Hepatocyte (in vitro differentiated cells): ENCODE measurements at regions not wholly inside any gene's neighbourhood (a gene's known extent, or its start where the extent isn't known, plus 50 kb on each side); places are given as distances from the start of the nearest gene placed in this dataset.

Source experiments
- DNase-seq: peaks from one replicate; pipeline ENCODE4 v3.0.0-alpha.2; 2016; ENCODE audit warnings: low spot score
- H2AFZ ChIP-seq: fragments of 200-600 bp; sonication (generic); 2 replicates; pipeline ENCODE4 v1.6.0; 2016; ENCODE audit warnings: antibody characterized with exemption, mild to moderate bottlenecking
- H3K27ac ChIP-seq: fragments of 200-600 bp; sonication (generic); 2 replicates; pipeline ENCODE4 v1.5.1; 2016; ENCODE audit warnings: mild to moderate bottlenecking
- H3K27me3 ChIP-seq: fragments of 200-600 bp; sonication (generic); 2 replicates; pipeline ENCODE4 v1.6.1; 2016
- H3K36me3 ChIP-seq: fragments of 200-600 bp; sonication (generic); replicated peaks from 2 replicates; pipeline ENCODE4 v1.5.1; 2016; ENCODE audit warnings: low read depth; ENCODE audit not compliant: insufficient read depth
- H3K4me1 ChIP-seq: fragments of 200-600 bp; sonication (generic); 2 replicates; pipeline ENCODE4 v1.5.1; 2016; ENCODE audit warnings: mild to moderate bottlenecking, moderate library complexity; ENCODE audit not compliant: insufficient read depth
- H3K4me2 ChIP-seq: fragments of 200-600 bp; sonication (generic); 2 replicates; pipeline ENCODE4 v1.6.0; 2016
- H3K4me3 ChIP-seq: fragments of 200-600 bp; sonication (generic); 2 replicates; pipeline ENCODE4 v1.5.1; 2016; ENCODE audit warnings: mild to moderate bottlenecking
- H3K79me2 ChIP-seq: fragments of 200-600 bp; sonication (generic); 2 replicates; pipeline ENCODE4 v1.6.0; 2017; ENCODE audit warnings: mild to moderate bottlenecking
- H3K9me2 ChIP-seq: fragments of 200-600 bp; sonication (generic); replicated peaks from 2 replicates; pipeline ENCODE4 v1.6.0; 2017; ENCODE audit warnings: mild to moderate bottlenecking; ENCODE audit not compliant: insufficient read depth
- H3K9me3 ChIP-seq: fragments of 200-600 bp; sonication (generic); 2 replicates; pipeline ENCODE4 v1.5.1; 2016; ENCODE audit warnings: low read depth, mild to moderate bottlenecking
- H4K20me1 ChIP-seq: fragments of 200-600 bp; sonication (generic); 2 replicates; pipeline ENCODE4 v1.6.0; 2016; ENCODE audit warnings: mild to moderate bottlenecking; ENCODE audit not compliant: insufficient read depth, poor library complexity, severe bottlenecking
- EZH2 ChIP-seq: fragments of 200-600 bp; sonication (generic); IDR thresholded peaks from 2 replicates; pipeline ENCODE4 v1.6.1; 2016; ENCODE audit warnings: antibody characterized with exemption, mild to moderate bottlenecking, borderline replicate concordance
- EZH2phosphoT487 ChIP-seq: fragments of 200-600 bp; sonication (generic); IDR thresholded peaks from one replicate; pipeline ENCODE4 v1.6.1; 2018; ENCODE audit warnings: antibody characterized with exemption, mild to moderate bottlenecking, low read depth, moderate library complexity; ENCODE audit not compliant: unreplicated experiment, severe bottlenecking
- WGBS: methylation state at CpG from one replicate; pipeline ENCODE4 v1.1.6; 2016; ENCODE audit warnings: low lambda C conversion rate; ENCODE audit errors: missing lambda C conversion rate; 5-methylcytosine and 5-hydroxymethylcytosine counted together
- TF ChIP-seq, protein P1 (sequence below): fragments of 200-600 bp; sonication (generic); IDR thresholded peaks from 2 replicates; pipeline ENCODE4 v1.5.1; 2016; ENCODE audit warnings: antibody characterized with exemption, mild to moderate bottlenecking; ENCODE audit not compliant: poor library complexity

DNA sequence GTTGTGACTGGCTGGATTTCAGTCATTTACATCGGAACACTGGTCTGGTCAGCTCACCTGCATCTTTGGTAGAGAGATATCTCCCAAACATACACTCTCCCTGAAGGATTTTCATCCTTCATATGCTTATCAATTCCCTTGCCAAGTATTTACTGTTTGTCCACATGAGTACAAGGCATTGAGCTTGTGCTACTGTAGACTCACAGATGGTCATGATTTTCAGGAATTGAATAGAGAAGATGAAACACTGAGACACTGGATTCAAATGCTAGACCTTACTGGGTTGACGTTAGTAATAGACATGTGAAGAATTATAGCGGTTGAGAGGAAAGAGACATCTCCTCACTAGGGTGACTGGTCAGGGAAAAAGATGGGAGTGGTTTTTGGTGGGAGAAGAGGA is 62.9 kb upstream of the ABL1 start:
- H3K9me2 ChIP-seq, result no peaks in the 10 kb centered on the region
- DNase-seq, result no peak
- H3K4me1 ChIP-seq, result peaks cover 14% of the 10 kb centered on the region
- H2AFZ ChIP-seq, result no peak overlapping the region
- TF ChIP-seq EZH2, result no peak
- TF ChIP-seq EZH2phosphoT487, result no peak
- TF ChIP-seq, protein P1, sequence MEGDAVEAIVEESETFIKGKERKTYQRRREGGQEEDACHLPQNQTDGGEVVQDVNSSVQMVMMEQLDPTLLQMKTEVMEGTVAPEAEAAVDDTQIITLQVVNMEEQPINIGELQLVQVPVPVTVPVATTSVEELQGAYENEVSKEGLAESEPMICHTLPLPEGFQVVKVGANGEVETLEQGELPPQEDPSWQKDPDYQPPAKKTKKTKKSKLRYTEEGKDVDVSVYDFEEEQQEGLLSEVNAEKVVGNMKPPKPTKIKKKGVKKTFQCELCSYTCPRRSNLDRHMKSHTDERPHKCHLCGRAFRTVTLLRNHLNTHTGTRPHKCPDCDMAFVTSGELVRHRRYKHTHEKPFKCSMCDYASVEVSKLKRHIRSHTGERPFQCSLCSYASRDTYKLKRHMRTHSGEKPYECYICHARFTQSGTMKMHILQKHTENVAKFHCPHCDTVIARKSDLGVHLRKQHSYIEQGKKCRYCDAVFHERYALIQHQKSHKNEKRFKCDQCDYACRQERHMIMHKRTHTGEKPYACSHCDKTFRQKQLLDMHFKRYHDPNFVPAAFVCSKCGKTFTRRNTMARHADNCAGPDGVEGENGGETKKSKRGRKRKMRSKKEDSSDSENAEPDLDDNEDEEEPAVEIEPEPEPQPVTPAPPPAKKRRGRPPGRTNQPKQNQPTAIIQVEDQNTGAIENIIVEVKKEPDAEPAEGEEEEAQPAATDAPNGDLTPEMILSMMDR, result no peak
- H3K9me3 ChIP-seq, result peaks cover 8% of the 10 kb centered on the region
- peaks cover 80% of the 10 kb centered on the region for H3K79me2 ChIP-seq
- H3K4me3 ChIP-seq, result no peak overlapping the region
- H3K27me3 ChIP-seq, result no peaks in the 10 kb centered on the region
- no peak overlapping the region for H3K4me2 ChIP-seq
- H3K36me3 ChIP-seq, result no peaks in the 10 kb centered on the region
- H3K27ac ChIP-seq, result no peak overlapping the region
- no peaks in the 10 kb centered on the region for H4K20me1 ChIP-seq
- WGBS, result 95% methylated on average over 3 of the region's 3 CpGs

DNA sequence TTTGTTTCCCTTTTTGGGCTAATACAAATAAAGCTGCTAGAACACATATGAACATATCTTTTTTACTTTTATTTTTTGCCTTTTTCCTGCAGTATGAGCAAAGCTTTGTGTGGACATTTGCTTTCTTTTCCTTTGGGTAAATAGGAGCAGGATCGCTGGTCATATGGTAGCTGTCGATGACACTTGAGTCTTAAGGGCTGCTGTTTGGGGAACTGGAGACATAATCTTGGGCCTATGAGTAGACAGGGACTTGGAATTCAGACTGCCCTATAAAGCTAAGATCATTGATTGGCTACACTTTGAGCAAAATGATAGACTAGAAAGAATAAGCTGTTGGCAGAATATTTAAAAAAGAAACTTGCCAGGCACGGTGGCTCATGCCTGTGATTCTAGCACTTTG is 60.9 kb upstream of the ABL1 start:
- Histone ChIP-seq H3K27me3 (no peaks in the 10 kb centered on the region), H3K9me2 (no peaks in the 10 kb centered on the region), H4K20me1 (no peaks in the 10 kb centered on the region), H3K4me3 (no peak overlapping the region), H3K36me3 (no peaks in the 10 kb centered on the region), H3K79me2 (peaks cover 77% of the 10 kb centered on the region), H3K4me1 (peaks cover 9% of the 10 kb centered on the region), H2AFZ (no peak overlapping the region), H3K27ac (no peak overlapping the region), H3K4me2 (no peak overlapping the region), H3K9me3 (peaks cover 8% of the 10 kb centered on the region)
- WGBS, result 99% methylated on average over 3 of the region's 3 CpGs
- no peak for DNase-seq
- TF ChIP-seq EZH2 (no peak), EZH2phosphoT487 (no peak)
- TF ChIP-seq, protein P1, result no peak

- DNase-seq, result no peak
- TF ChIP-seq EZH2 (no peak), EZH2phosphoT487 (no peak)
- TF ChIP-seq, protein P1, result no peak
- H3K9me2 ChIP-seq, result no peaks in the 10 kb centered on the region
- WGBS, result 97% methylated on average over 5 of the region's 5 CpGs
- H3K9me3 ChIP-seq, result peaks cover 8% of the 10 kb centered on the region
- no peak overlapping the region for H3K27ac ChIP-seq
- peaks cover 21% of the 10 kb centered on the region for H3K4me1 ChIP-seq
- H3K27me3 ChIP-seq, result no peaks in the 10 kb centered on the region
- no peak overlapping the region for H2AFZ ChIP-seq
- no peak overlapping the region for H3K4me3 ChIP-seq
- H4K20me1 ChIP-seq, result no peaks in the 10 kb centered on the region
- no peak overlapping the region for H3K4me2 ChIP-seq
- H3K36me3 ChIP-seq, result no peaks in the 10 kb centered on the region
- peaks cover 64% of the 10 kb centered on the region for H3K79me2 ChIP-seq
These were observed 59.6 kb upstream of the ABL1 start for GRCh38 chr9:130775336-130775991.
